CD4-positive, alpha-beta T cell treated with Interleukin-4 for 4 hours (primary cell): ENCODE measurements at regions not wholly inside any gene's neighbourhood (a gene's known extent, or its start where the extent isn't known, plus 50 kb on each side); places are given as distances from the start of the nearest gene placed in this dataset.

Experiments
- DNase-seq: peaks from one replicate; pipeline ENCODE4 v3.0.0-alpha.2; 2020

- DNase-seq: no peak
Measured at GRCh38 chr21:16568244-16568643, 838.5 kb downstream of the USP25 start.

GRCh38 chr21:16568661-16569060 is 838.9 kb downstream of the USP25 start:
- no peak for DNase-seq

- no peak for DNase-seq
Measured at GRCh38 chr21:16569679-16570078, 839.9 kb downstream of the USP25 start.

- no peak for DNase-seq
Measured at GRCh38 chr21:16570171-16570570, 840.4 kb downstream of the USP25 start.

DNA sequence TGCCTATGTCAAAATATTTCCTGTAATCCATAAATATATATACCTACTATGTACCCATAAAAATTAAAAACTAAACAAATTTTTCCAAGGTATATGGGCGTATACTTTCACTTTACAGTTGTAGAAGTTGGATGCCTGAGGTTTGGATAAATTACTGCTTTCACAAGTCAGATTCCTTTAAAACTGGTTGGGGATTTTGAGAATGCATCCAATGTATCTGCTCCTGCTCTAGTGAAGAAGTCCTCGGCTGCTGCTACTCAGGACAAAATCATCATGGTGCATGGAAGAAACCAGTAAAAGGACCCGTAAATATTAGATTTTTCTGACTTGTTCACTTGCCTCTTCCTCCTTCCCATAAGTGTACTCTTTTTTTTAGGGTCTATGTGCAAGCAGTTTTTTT is 841.1 kb downstream of the USP25 start:
- no peak for DNase-seq

- no peak for DNase-seq
Measured at GRCh38 chr21:16571594-16571993, 841.8 kb downstream of the USP25 start.

DNA sequence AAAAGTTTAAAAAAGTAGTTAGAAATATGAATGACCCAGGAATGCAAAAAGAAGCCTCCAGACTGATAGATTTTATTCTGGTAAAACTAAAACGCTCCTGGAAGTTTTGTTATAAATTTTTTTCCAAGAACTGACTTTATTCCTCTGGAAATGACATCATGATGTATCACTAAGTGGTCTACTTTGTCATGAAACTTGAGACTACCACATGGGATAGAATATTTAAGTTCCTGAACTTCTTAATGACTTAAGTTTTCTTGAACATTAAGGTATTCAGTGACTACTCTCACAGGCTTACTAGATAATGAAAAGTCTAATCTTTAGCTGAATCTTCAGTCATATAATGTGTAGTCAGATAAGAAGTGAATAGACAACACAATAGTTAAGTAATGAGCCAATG is 842.2 kb downstream of the USP25 start:
- no peak for DNase-seq

GRCh38 chr21:16573578-16573977 is 843.8 kb downstream of the USP25 start:
- DNase-seq: no peak

DNA sequence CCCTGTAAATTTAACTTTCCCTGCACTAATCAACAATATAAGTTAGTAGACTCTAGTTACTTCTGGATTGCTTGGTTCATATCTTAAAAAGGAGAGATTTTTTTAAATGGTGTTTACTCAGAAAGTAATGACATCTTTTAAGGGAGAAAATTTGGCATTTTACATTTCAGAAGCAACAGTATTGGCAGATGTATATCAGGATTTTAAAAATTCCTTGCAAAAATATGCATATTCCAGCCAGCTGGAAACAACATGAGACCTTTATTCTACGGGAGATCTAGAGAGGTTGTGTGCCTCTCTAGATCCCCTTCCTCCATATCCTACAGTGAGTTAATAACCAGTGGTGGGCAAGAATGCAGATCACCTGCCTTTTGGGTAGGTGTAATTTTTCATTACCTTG is 848.2 kb downstream of the USP25 start:
- DNase-seq: no peak

DNA sequence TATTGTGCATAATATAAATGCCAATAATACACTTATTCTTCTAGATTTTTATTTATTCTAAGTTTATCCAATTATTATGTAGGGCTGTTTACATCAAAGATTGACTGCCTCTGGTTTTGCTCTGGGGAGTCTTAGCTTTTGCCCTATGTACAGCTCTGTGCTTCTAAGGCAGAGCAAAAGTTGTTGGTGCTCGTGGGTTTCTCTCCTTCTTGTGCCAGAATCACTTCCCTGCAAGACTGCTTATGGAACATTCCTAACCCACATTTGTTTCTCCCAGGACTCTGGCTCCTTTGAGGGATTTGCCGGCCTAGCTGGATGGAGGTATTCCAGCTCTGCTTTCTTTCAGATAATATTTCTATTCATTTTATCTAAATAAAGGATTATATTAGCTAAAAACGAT is 849.1 kb downstream of the USP25 start:
- DNase-seq: no peak

DNA sequence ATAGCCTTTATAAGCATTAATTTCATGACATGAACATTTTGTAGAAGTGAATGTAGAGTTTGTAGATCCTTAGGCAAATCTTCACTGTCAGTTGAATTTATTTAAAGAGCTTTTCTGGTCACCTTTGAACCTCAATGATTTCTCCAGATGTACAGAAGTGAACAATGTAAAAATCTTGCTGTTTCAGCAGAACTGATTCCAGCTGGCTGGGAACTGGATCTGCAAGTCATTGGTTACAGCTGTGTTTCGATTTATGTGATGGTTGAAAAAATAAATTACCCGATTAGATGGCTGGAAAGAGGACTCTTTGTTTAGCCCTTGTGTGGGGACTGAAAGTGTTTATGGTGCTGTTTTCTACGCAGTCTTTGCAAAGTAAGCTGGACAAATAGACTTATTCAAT is 849.8 kb downstream of the USP25 start:
- DNase-seq: no peak

- no peak for DNase-seq
Measured at GRCh38 chr21:16580661-16581060, 850.9 kb downstream of the USP25 start.

DNA sequence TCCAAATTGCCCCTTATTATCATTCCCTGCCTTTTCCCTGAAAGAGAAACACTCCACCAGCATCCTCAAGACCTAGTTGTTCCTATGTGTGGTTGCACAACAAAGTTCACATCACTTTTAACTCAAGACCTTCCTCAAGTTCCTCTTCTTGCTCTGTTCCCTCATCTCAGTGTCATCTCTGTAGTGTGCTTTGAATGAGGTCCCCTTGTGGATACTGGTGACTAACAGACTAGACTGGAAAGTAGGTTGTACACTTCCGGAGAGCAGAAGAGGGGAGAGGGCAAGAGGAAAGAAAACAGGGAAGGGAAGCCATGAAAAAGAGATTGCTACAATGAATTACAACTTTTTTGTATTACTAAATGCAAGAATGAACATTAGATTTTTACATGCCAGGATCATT is 853.8 kb downstream of the USP25 start:
- no peak for DNase-seq

- DNase-seq: no peak
Measured at GRCh38 chr21:16584756-16585155, 855.0 kb downstream of the USP25 start.

- DNase-seq: no peak
Measured at GRCh38 chr21:16585896-16586295, 856.1 kb downstream of the USP25 start.

DNA sequence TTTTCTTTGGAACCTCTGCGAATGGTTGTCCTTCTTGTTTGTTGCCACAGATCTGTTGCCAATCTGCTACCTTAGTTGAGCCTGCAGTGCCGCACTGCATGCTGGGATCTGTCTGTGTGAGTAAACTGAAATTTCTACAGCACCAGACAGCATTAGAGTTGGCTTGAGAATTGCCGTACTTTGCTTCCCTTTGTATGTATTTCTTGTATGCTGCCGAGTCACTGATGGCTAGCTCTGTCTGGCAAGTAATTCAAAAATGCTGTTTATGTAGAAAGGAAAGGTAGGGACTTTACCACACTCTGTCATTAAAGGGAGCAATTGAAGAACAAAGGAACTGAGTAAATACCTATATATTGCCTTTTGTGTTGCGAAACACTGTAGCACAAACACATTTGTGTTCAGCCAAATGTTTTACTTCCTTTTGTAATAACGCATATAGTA is 857.4 kb downstream of the USP25 start:
- DNase-seq: no peak

DNA sequence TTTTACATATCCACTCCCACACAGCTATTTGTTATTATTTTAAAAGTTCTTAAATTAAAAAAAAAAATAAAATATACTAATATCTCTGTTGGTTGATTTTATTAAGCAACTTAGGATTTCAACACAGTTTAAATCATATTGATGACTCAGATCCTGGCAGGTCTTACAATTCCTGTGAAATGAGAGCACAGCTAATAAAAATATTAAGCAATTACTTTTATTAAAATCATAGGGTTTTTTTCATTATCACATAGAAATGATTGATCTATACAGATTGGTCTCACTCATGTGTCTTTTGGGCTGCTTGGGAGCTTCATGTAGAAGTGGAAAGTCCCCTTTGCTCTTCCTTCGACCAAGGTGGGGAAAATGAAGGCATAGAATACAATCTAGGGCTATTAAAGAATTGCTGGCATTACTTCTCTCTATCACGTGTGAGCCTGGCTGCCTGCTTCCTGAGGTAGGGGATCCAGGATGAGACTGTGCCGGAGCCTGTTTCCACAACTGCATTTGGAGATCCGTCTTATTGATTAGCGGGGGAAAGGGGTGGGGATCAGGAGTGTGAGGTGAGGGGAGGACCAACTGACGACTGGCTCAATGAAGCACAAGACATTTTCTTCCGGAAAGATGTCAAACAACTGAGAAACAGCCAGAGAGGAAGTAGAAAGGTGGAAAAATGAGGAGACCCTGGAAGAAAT is 858.0 kb downstream of the USP25 start:
- DNase-seq: no peak

GRCh38 chr21:16588433-16588860 is 858.7 kb downstream of the USP25 start:
- no peak for DNase-seq

DNA sequence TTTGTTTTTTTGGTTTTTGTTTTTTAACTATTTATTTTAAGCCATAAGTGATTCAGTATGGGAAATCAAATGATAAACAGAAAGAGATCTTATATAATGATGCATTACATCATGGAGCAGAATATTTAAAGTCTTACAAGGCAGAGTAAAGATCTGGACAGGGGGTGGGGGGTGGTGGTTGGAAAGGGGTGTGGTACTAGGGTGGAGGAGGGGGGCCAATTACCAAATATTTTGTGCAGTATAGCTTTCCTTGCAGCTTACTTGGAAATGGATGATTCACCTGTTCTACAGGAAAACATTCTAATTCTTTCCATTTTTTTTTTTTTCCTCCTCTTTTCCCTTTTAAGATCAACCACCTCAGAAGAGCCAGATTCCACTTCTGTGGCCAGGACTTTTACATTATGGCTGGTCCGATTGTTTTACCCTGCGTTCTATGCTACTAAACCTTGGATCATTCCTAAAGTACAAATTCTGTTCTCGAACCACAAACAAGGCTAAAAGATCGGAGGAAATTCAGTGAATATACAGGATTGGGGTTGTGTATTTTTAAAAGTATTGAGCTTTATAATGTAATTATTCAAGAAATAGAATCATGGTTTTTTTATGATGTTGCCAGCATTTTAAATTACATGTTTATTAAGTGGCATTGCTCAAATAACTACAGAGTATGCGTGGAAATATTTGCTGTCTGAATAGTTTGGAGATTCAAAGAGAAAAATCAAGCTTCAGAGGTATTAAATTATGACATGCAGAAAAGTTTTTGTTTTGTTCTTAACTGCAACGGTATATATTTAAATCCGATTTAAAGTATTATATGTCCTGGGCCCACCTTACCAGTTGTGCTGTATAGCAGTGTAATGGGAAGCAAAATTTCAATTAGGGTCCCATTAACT is 859.5 kb downstream of the USP25 start:
- no peak for DNase-seq

- no peak for DNase-seq
Measured at GRCh38 chr21:16590186-16590585, 860.4 kb downstream of the USP25 start.

- no peak for DNase-seq
Measured at GRCh38 chr21:16590641-16591292, 861.0 kb downstream of the USP25 start.

DNA sequence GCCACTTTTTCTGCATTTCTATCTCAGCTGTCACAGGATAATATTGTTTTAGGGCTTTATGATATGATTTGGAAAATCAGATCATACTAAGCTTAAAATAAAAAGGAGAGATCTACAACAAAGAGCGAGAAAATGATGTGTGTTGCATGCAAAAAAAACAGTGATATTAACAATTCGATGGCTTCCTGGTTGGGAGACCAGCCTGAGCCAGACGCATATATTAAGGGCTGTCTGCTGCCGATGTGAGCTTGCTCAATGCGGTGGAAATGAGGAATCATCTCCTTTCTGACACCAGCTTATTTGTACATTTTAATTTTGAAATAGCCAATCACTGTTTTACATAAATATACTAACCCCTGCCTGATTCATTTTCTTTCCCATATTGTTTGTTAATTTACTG is 862.6 kb downstream of the USP25 start:
- no peak for DNase-seq

GRCh38 chr21:16594191-16594590 is 864.4 kb downstream of the USP25 start:
- DNase-seq: no peak

- DNase-seq: no peak
Measured at GRCh38 chr21:16596369-16596768, 866.6 kb downstream of the USP25 start.
